ENCODE measurements at regions not wholly inside any gene's neighbourhood (a gene's known extent, or its start where the extent isn't known, plus 50 kb on each side); places are given as distances from the start of the nearest gene placed in this dataset.
A peak's percentile ranks its signal among the peaks of the same experiment; 100 is the strongest.

GRCh38 chr4:147175460-147176025, 229.9 kb upstream of the TTC29 start:
- H2BK120ac ChIP-seq (replicated peaks; ENCODE audit: low read depth, low read length), result no peak overlapping the region
- H3K9me3 ChIP-seq (ENCODE audit: insufficient read depth in 2 of 2, low read depth in 1 of 2, low read length in 1 of 2), result no peaks in the 10 kb centered on the region
- no peak overlapping the region for H3K18ac ChIP-seq (ENCODE audit: extremely low read depth, low read length)
- H3K79me1 ChIP-seq (ENCODE audit: low read depth, low read length), result no peaks in the 10 kb centered on the region
- no peak overlapping the region for H2BK12ac ChIP-seq (ENCODE audit: low read depth, low read length)
- no peaks in the 10 kb centered on the region for H3K23me2 ChIP-seq (ENCODE audit: low read depth, low read length)
- ChIA-PET POLR2A (ENCODE audit: partially characterized antibody) (no interaction called here), CTCF (ENCODE audit: partially characterized antibody) (interaction anchor here (0.7 to 1.3 kb wide), 2 partner anchors 164 to 185 kb away, joined by 3 read pairs; no protein-coding TSS in a partner anchor)
- no peak overlapping the region for H3K4me2 ChIP-seq (ENCODE audit: insufficient read depth in 1 of 2, low read depth in 2 of 2, low read length in 2 of 2)
- no peak for FAIRE-seq
- no peaks in the 10 kb centered on the region for H3K36me3 ChIP-seq (ENCODE audit: control insufficient read depth in 2 of 4, insufficient read depth in 4 of 4, low read length in 3 of 4)
- no peak overlapping the region for H3K56ac ChIP-seq (replicated peaks; ENCODE audit: insufficient read length, low read depth, low read length)
- WGBS, 2 experiments (ENCODE audit: extremely low coverage in 1 of 2, insufficient coverage in 1 of 2, insufficient read length in 1 of 2, insufficient replicate concordance in 2 of 2, low coverage in 1 of 2, low lambda C conversion rate in 2 of 2, missing lambda C conversion rate in 1 of 2), result 100% methylated on average over 1 of the region's 1 CpG; no CpG with 5 or more reads in 1 of the 2 experiments
- no peak overlapping the region for H4K8ac ChIP-seq (ENCODE audit: extremely low read depth, insufficient read depth, low read length)
- no peak overlapping the region for H2AK5ac ChIP-seq (ENCODE audit: low read depth, low read length)
- H3K27me3 ChIP-seq (replicated peaks in 1 of 4; ENCODE audit: control insufficient read depth in 3 of 4, extremely low read depth in 1 of 4, insufficient read depth in 3 of 4, low read length in 3 of 4), result no peaks in the 10 kb centered on the region
- H2BK15ac ChIP-seq (ENCODE audit: low read length), result no peak overlapping the region
- H3K9ac ChIP-seq (replicated peaks in 1 of 4; ENCODE audit: extremely low read depth in 1 of 4, low read depth in 3 of 4, low read length in 3 of 4), result no peak overlapping the region
- no peak for DNase-seq (ENCODE audit: low read depth in 1 of 2, low spot score in 2 of 2)
- H3K23ac ChIP-seq (ENCODE audit: insufficient read length), result no peak overlapping the region
- H3K4ac ChIP-seq (replicated peaks; ENCODE audit: insufficient read length, low read depth, low read length), result no peak overlapping the region
- H3K4me3 ChIP-seq (ENCODE audit: extremely low read depth in 1 of 4, insufficient read depth in 2 of 4, low read depth in 3 of 4, low read length in 4 of 4), result no peak overlapping the region
- H4K5ac ChIP-seq (ENCODE audit: insufficient read length, low read depth, low read length), result no peak overlapping the region
- H3K14ac ChIP-seq (ENCODE audit: insufficient read length), result no peak overlapping the region
- H4K20me1 ChIP-seq (replicated peaks in 1 of 2; ENCODE audit: control insufficient read depth in 1 of 2, insufficient read depth in 2 of 2, low read length in 2 of 2), result no peaks in the 10 kb centered on the region
- no peak overlapping the region for H2BK20ac ChIP-seq (ENCODE audit: low read length)
- H2AFZ ChIP-seq (ENCODE audit: low read length), result 0 out of 2 replicates have a peak overlapping the region, but pooled peaks have one; percentile 18
- H4K91ac ChIP-seq (replicated peaks; ENCODE audit: insufficient read length, low read length), result no peak overlapping the region
- H3K4me1 ChIP-seq (replicated peaks in 1 of 4; ENCODE audit: control insufficient read depth in 3 of 4, insufficient read depth in 4 of 4, low read length in 3 of 4), result no peaks in the 10 kb centered on the region; a peak in 1 of 7 replicates
- H2BK5ac ChIP-seq (ENCODE audit: low read depth, low read length), result no peak overlapping the region
- H3K79me2 ChIP-seq (ENCODE audit: control insufficient read depth in 1 of 2, insufficient read depth in 2 of 2, low read length in 2 of 2), result no peaks in the 10 kb centered on the region
- H3K27ac ChIP-seq (ENCODE audit: low read depth, low read length), result no peak overlapping the region
- TF ChIP-seq GABPA (IDR thresholded peaks at IDR 0.05; ENCODE audit: borderline replicate concordance, insufficient read depth, low read length) (no peak), FOSL1 (IDR thresholded peaks at IDR 0.05; ENCODE audit: insufficient read depth, low read depth, low read length) (no peak), EGR1 (IDR thresholded peaks at IDR 0.05; ENCODE audit: borderline replicate concordance, low read depth, low read length) (no peak), RBBP5 (IDR thresholded peaks at IDR 0.05; ENCODE audit: borderline replicate concordance, low read depth, low read length) (no peak), E2F6 (IDR thresholded peaks at IDR 0.05) (no peak), GTF2F1 (IDR thresholded peaks at IDR 0.05; ENCODE audit: borderline replicate concordance, low read depth, low read length) (no peak), CREB1 (IDR thresholded peaks at IDR 0.05) (no peak), ZNF274 (IDR thresholded peaks at IDR 0.05; ENCODE audit: borderline replicate concordance, extremely low read depth, low read length) (no peak), CTBP2 (IDR thresholded peaks at IDR 0.05; ENCODE audit: borderline replicate concordance, insufficient read depth, insufficient read length, low read length) (no peak), KDM4A (IDR thresholded peaks at IDR 0.05; ENCODE audit: low read depth, low read length, severe bottlenecking) (no peak), SP4 (IDR thresholded peaks at IDR 0.05; ENCODE audit: low read length) (no peak), RAD21 (IDR thresholded peaks at IDR 0.05 in 1 of 2, conservative IDR thresholded peaks at IDR 0.05 in 1 of 2; ENCODE audit: low read depth in 2 of 2, low read length in 2 of 2) (no peak), YY1 (IDR thresholded peaks at IDR 0.05; ENCODE audit: low read depth, low read length) (no peak), SIX5 (IDR thresholded peaks at IDR 0.05; ENCODE audit: low read depth, low read length) (no peak)
